Gastroesophageal sphincter (tissue), 3 donors: ENCODE measurements at regions not wholly inside any gene's neighbourhood (a gene's known extent, or its start where the extent isn't known, plus 50 kb on each side); places are given as distances from the start of the nearest gene placed in this dataset.

Experiments used
- CTCF ChIP-seq, 4 experiments: fragments of 200-600 bp in 2 of 4; fragments of 450-650 bp in 2 of 4; sonication (generic) in 1 of 4; IDR thresholded peaks; one replicate each; pipeline ENCODE4 v1.5.1; 2017 to 2019; ENCODE audit warnings: antibody characterized with exemption in 4 of 4, mild to moderate bottlenecking in 2 of 4, moderate library complexity in 2 of 4
- POLR2A ChIP-seq, 2 donors: fragments of 450-650 bp; IDR thresholded peaks; one replicate each; pipeline ENCODE4 v1.6.1; 2017; ENCODE audit warnings: antibody characterized with exemption in 2 of 2, mild to moderate bottlenecking in 2 of 2, moderate library complexity in 1 of 2

DNA sequence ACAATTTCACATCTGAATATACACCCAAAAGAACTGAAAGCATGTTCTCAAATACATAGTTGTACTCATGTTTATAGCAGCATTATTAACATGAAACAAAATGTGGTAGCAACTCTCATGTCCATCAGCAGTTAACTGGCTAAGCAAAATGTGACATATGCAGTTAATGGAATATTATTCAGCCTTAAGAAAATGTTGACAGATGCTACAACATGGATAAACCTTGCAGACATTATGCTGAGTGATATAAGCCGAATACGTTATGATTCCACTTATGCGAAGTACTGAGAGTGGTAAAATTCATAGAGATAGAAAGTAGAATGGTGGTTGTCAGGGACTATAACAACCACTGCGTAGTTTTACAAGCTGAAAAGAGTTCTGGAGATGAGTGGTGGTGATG, 1469.0 kb upstream of the ACO1 start:
- no peak for TF ChIP-seq POLR2A (IDR thresholded peaks at IDR 0.05)
- no peak for TF ChIP-seq CTCF (IDR thresholded peaks at IDR 0.05)
